ENCODE measurements at regions not wholly inside any gene's neighbourhood (a gene's known extent, or its start where the extent isn't known, plus 50 kb on each side); places are given as distances from the start of the nearest gene placed in this dataset.

DNA sequence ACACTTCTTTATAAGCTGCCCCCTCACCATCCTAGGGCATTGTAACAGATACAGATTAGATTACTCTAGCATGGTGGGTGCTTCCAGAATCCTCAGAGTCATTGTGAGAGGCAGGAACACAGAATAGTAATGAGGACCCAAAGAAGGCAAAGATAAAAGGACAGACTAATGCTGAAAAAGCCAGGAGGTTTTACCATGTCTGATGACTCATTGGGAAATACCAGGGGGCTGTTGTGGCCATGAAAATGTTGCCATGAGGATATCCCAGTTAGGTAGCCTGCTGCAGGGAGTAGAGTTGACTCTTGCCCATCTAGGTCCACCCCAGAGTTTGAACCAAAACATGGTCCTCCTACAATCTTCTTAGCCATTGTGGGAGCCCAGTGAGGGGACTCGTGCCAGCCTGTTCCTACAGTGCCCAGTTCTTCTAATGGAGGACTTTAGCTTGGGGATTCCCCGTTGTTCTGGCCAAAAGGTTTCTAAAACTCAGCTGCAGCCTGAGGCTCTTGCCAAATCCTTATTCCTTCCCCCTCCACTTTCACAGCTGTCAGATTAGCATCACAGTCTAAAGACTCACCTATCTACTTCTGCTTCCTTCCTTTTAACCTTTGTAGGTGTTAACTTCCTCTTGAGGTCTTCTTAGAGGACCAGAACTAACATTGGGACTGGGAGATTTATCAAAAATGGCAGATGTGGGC, 586.0 kb upstream of the AADAT start:
- DNase-seq = no peak
- Mint-ChIP-seq H3K4me3 (no peak overlapping the region), H3K9me3 (peaks cover 53% of the 10 kb centered on the region), H3K27ac (no peak overlapping the region), H3K36me3 (ENCODE audit: low read depth) (no peaks in the 10 kb centered on the region; the same call in 1 of the 2 replicates), H3K27me3 (ENCODE audit: insufficient read depth) (no peaks in the 10 kb centered on the region), H3K4me1 (ENCODE audit: low read depth) (no peaks in the 10 kb centered on the region)
- TF ChIP-seq, protein P1, sequence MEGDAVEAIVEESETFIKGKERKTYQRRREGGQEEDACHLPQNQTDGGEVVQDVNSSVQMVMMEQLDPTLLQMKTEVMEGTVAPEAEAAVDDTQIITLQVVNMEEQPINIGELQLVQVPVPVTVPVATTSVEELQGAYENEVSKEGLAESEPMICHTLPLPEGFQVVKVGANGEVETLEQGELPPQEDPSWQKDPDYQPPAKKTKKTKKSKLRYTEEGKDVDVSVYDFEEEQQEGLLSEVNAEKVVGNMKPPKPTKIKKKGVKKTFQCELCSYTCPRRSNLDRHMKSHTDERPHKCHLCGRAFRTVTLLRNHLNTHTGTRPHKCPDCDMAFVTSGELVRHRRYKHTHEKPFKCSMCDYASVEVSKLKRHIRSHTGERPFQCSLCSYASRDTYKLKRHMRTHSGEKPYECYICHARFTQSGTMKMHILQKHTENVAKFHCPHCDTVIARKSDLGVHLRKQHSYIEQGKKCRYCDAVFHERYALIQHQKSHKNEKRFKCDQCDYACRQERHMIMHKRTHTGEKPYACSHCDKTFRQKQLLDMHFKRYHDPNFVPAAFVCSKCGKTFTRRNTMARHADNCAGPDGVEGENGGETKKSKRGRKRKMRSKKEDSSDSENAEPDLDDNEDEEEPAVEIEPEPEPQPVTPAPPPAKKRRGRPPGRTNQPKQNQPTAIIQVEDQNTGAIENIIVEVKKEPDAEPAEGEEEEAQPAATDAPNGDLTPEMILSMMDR (IDR thresholded peaks at IDR 0.05) = no peak

GRCh38 chr4:170674176-170674575, 584.4 kb upstream of the AADAT start:
- H3K4me1 Mint-ChIP-seq (ENCODE audit: low read depth) = no peaks in the 10 kb centered on the region
- no peaks in the 10 kb centered on the region for H3K27me3 Mint-ChIP-seq (ENCODE audit: insufficient read depth)
- H3K27ac Mint-ChIP-seq = no peak overlapping the region
- H3K9me3 Mint-ChIP-seq = peaks cover 50% of the 10 kb centered on the region
- TF ChIP-seq, protein P1 (IDR thresholded peaks at IDR 0.05) = no peak
- H3K4me3 Mint-ChIP-seq = no peak overlapping the region
- H3K36me3 Mint-ChIP-seq (ENCODE audit: low read depth) = no peaks in the 10 kb centered on the region; the same call in 1 of the 2 replicates
- no peak for DNase-seq

DNA sequence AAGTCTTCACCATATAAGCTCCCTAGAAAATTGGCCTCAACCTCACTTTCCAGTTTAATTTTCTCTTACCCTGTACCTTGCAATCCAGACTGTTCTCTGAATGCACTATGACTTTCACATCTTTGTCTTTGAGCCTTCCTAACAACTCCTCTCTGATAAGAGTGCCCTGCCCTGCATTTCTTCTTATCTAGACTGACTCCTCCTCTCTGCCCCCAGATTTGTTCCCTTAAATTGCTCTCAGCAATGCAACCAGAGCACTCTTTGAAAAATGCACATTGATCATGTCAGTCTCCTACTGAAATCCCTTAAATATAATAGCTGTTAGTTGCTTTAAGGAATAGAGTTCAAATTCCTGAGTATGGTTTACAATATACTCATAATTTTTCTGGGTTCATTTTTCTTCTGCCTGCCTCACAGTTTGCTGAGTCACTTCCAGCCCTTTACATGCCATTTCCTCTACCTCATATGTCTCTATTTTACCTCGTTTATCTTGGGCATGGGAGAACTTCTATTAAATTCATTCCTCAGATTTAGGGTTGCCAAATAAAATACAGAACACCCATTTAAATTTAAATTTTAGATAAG, 582.7 kb upstream of the AADAT start:
- Mint-ChIP-seq H3K4me1 (ENCODE audit: low read depth) (no peaks in the 10 kb centered on the region), H3K27me3 (ENCODE audit: insufficient read depth) (no peaks in the 10 kb centered on the region), H3K27ac (no peak overlapping the region), H3K9me3 (peaks cover 38% of the 10 kb centered on the region), H3K4me3 (no peak overlapping the region), H3K36me3 (ENCODE audit: low read depth) (no peaks in the 10 kb centered on the region)
- no peak for DNase-seq
- TF ChIP-seq, protein P1 (IDR thresholded peaks at IDR 0.05) = no peak

DNA sequence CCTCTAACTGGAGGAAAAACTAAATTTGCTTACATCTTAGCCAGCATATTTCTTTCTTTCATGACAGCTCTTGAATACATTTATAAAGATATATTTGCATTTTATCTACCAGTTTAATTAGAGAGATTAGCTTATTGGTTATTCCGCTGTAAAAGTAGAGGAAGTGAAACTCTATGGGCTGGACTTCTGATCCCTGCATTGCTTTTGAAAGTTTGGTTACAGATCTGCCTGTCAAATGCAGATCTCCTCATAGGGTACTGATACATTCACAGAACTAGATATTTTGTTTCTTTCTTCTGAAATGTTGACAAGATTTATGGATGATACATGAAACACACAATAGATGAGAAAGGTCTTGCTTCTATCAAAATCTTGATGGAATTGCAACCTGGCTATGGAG, 581.4 kb upstream of the AADAT start:
- no peak overlapping the region for H3K27ac Mint-ChIP-seq
- no peak for DNase-seq
- TF ChIP-seq, protein P1 (IDR thresholded peaks at IDR 0.05) = no peak

GRCh38 chr4:170667814-170668213, 578.1 kb upstream of the AADAT start:
- Mint-ChIP-seq H3K4me3 (no peak overlapping the region), H3K9me3 (peaks cover 24% of the 10 kb centered on the region), H3K4me1 (ENCODE audit: low read depth) (no peaks in the 10 kb centered on the region), H3K27me3 (ENCODE audit: insufficient read depth) (no peaks in the 10 kb centered on the region), H3K27ac (no peak overlapping the region), H3K36me3 (ENCODE audit: low read depth) (no peaks in the 10 kb centered on the region)
- no peak for DNase-seq
- TF ChIP-seq, protein P1 (IDR thresholded peaks at IDR 0.05) = no peak

More for the DNA sequence above, 581.4 kb upstream of the AADAT start:
- Mint-ChIP-seq H3K36me3 (ENCODE audit: low read depth) (no peaks in the 10 kb centered on the region), H3K4me3 (no peak overlapping the region), H3K4me1 (ENCODE audit: low read depth) (no peaks in the 10 kb centered on the region), H3K9me3 (peaks cover 42% of the 10 kb centered on the region), H3K27me3 (ENCODE audit: insufficient read depth) (no peaks in the 10 kb centered on the region)

Data from HFFc6 (cell line).